Loucy (cell line): ENCODE measurements at regions not wholly inside any gene's neighbourhood (a gene's known extent, or its start where the extent isn't known, plus 50 kb on each side); places are given as distances from the start of the nearest gene placed in this dataset.
"Not testable (repeated sequence)": the region's sequence is repeated elsewhere in the genome, so short reads cannot be mapped to it uniquely, and the experiment has no call there.

Experiments
- EZH2phosphoT487 ChIP-seq: fragments of 200-600 bp; IDR thresholded peaks from 2 replicates; pipeline ENCODE4 v1.6.1; 2018; ENCODE audit warnings: antibody characterized with exemption, mild to moderate bottlenecking, moderate library complexity, borderline replicate concordance
- TF ChIP-seq, protein P1 (sequence below): fragments of 200-600 bp; sonication (generic); conservative IDR thresholded peaks from 2 replicates; pipeline ENCODE4 v1.5.1; 2014; ENCODE audit warnings: mild to moderate bottlenecking, antibody characterized with exemption, low read length

DNA sequence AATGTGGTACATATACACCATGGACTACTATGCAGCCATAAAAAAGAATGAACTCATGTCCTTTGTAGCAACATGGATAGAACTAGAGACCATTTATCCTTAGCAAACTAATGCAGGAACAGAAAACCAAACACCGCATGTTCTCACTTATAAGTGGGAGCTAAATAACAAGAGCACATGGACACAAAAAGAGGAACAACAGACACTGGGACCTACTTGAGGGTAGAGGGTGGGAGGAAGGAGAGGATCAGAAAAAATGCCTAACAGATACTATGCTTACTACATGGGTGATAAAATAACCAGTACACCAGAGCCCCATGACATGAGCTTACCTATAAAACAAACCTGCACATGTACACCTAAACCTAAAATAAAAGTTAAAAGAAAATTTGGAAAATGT lies 82.0 kb upstream of the ADRB2 start:
- TF ChIP-seq, protein P1, sequence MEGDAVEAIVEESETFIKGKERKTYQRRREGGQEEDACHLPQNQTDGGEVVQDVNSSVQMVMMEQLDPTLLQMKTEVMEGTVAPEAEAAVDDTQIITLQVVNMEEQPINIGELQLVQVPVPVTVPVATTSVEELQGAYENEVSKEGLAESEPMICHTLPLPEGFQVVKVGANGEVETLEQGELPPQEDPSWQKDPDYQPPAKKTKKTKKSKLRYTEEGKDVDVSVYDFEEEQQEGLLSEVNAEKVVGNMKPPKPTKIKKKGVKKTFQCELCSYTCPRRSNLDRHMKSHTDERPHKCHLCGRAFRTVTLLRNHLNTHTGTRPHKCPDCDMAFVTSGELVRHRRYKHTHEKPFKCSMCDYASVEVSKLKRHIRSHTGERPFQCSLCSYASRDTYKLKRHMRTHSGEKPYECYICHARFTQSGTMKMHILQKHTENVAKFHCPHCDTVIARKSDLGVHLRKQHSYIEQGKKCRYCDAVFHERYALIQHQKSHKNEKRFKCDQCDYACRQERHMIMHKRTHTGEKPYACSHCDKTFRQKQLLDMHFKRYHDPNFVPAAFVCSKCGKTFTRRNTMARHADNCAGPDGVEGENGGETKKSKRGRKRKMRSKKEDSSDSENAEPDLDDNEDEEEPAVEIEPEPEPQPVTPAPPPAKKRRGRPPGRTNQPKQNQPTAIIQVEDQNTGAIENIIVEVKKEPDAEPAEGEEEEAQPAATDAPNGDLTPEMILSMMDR = not testable (repeated sequence)
- not testable (repeated sequence) for TF ChIP-seq EZH2phosphoT487
